ENCODE measurements at regions not wholly inside any gene's neighbourhood (a gene's known extent, or its start where the extent isn't known, plus 50 kb on each side); places are given as distances from the start of the nearest gene placed in this dataset.

GRCh38 chr3:51618496-51618895, 52.6 kb upstream of the TEX264 start (continued):
- TF ChIP-seq ZHX1 (CRISPR knock-in tag; IDR thresholded peaks at IDR 0.05; ENCODE audit: low read depth), result no peak
- TF ChIP-seq ZNF253 (CRISPR knock-in tag; IDR thresholded peaks at IDR 0.05; ENCODE audit: borderline replicate concordance), result no peak
- TF ChIP-seq ZFP62 (CRISPR knock-in tag; IDR thresholded peaks at IDR 0.05), result no peak
- TF ChIP-seq FOSL2 (CRISPR knock-in tag; IDR thresholded peaks at IDR 0.05), result no peak
- TF ChIP-seq PLSCR1 (CRISPR knock-in tag; IDR thresholded peaks at IDR 0.05; ENCODE audit: borderline replicate concordance), result no peak
- no peak for TF ChIP-seq JUND (CRISPR knock-in tag; IDR thresholded peaks at IDR 0.05)
- no peak for TF ChIP-seq GRHL1 (CRISPR knock-in tag; conservative IDR thresholded peaks at IDR 0.05)
- no peak for TF ChIP-seq TBX2 (CRISPR knock-in tag; IDR thresholded peaks at IDR 0.05; ENCODE audit: borderline replicate concordance)

GRCh38 chr3:51619983-51620382, 51.1 kb upstream of the TEX264 start:
- FAIRE-seq (no peak), DNase-seq (ENCODE audit: low spot score) (no peak), ATAC-seq (peak; percentile 44)
- Histone ChIP-seq H3K36me3 (replicated peaks in 1 of 2; ENCODE audit: control insufficient read depth in 1 of 2, insufficient read depth in 2 of 2, low read length in 2 of 2) (peaks cover 0 to 4% of the 10 kb centered on the region in 2 experiments; a peak in 1 of 5 replicates), H3K27ac (ENCODE audit: extremely low read length, insufficient read depth, low read length) (peak overlapping the region; percentile 67), H3K4me2 (ENCODE audit: low read depth, low read length) (no peak overlapping the region), H3K79me2 (ENCODE audit: insufficient read depth, low read length) (peaks cover 14% of the 10 kb centered on the region), H4K20me1 (ENCODE audit: insufficient read depth, low read length) (no peaks in the 10 kb centered on the region), H3K9me3 (ENCODE audit: low read length) (no peaks in the 10 kb centered on the region), H3K4me1 (ENCODE audit: insufficient read depth, low read length) (peaks cover 42% of the 10 kb centered on the region), H2AFZ (ENCODE audit: low read length) (no peak overlapping the region), H3K9ac (ENCODE audit: insufficient read depth, low read depth, low read length) (no peak overlapping the region), H3K27me3 (ENCODE audit: control insufficient read depth in 1 of 2, insufficient read depth in 2 of 2, low read length in 2 of 2) (no peaks in the 10 kb centered on the region; a peak in 1 of 5 replicates), H3K4me3 (replicated peaks in 1 of 3; ENCODE audit: insufficient read depth in 1 of 3, low read depth in 2 of 3, low read length in 3 of 3) (no peak overlapping the region)
- WGBS (ENCODE audit: low lambda C conversion rate), result 94% methylated on average over 4 of the region's 4 CpGs
- in situ Hi-C loops (cut with HindIII; ENCODE audit: extremely low pct_ligation_motif_present, low pct_unique_long_range_greater_than_20kb) (no loop called here), intact Hi-C loops (cut with micrococcal nuclease; ENCODE audit: unreplicated experiment) (no loop called here)
- no TSS peak for BruUV-seq (replicated peaks)
- ChIA-PET CTCF (ENCODE audit: low intra/inter-chr PET ratio, low total read pairs) (no interaction called here), POLR2A (interaction anchor here (1.1 kb wide), 1 partner anchor 121 kb away, joined by 3 read pairs; no protein-coding TSS in a partner anchor)
- TF ChIP-seq ZMAT5 (CRISPR knock-in tag; IDR thresholded peaks at IDR 0.05; ENCODE audit: borderline replicate concordance, low read depth) (no peak), PATZ1 (CRISPR knock-in tag; IDR thresholded peaks at IDR 0.05) (no peak), ZNF709 (CRISPR knock-in tag; IDR thresholded peaks at IDR 0.05) (no peak), PRPF4 (IDR thresholded peaks at IDR 0.05; ENCODE audit: low read depth, low read length, poor library complexity, severe bottlenecking) (no peak), PLSCR1 (CRISPR knock-in tag; IDR thresholded peaks at IDR 0.05; ENCODE audit: borderline replicate concordance) (no peak), ZNF414 (CRISPR knock-in tag; IDR thresholded peaks at IDR 0.05) (no peak)

All from HepG2 (cell line).